Stimulated activated CD4-positive, alpha-beta T cell treated with anti-CD3 and anti-CD28 coated beads, TNF-alpha, amount 100 ng/mL, for 24 hours (primary cell): ENCODE measurements at regions not wholly inside any gene's neighbourhood (a gene's known extent, or its start where the extent isn't known, plus 50 kb on each side); places are given as distances from the start of the nearest gene placed in this dataset.

ENCODE experiments used
- DNase-seq, 3 experiments: peaks; one replicate each; pipeline ENCODE4 v3.0.0-alpha.2; 2020; ENCODE audit warnings: low read depth in 3 of 3

- no peak for DNase-seq
Observed at GRCh38 chr5:74156728-74157383, 483.7 kb downstream of the ENC1 start.

- DNase-seq = no peak
Observed at GRCh38 chr5:74155501-74155900, 485.0 kb downstream of the ENC1 start.

- no peak for DNase-seq
Observed at GRCh38 chr5:74154526-74154925, 486.0 kb downstream of the ENC1 start.

GRCh38 chr5:74153255-74153790 is 487.2 kb downstream of the ENC1 start:
- no peak for DNase-seq

GRCh38 chr5:74152625-74153254 is 487.8 kb downstream of the ENC1 start:
- no peak for DNase-seq

GRCh38 chr5:74152136-74152535 is 488.4 kb downstream of the ENC1 start:
- no peak for DNase-seq

- no peak for DNase-seq
Observed at GRCh38 chr5:74149395-74149794, 491.1 kb downstream of the ENC1 start.

- DNase-seq = no peak
Observed at GRCh38 chr5:74148321-74148720, 492.2 kb downstream of the ENC1 start.

- DNase-seq = no peak
Observed at GRCh38 chr5:74146796-74147195, 493.7 kb downstream of the ENC1 start.

- no peak for DNase-seq
Observed at GRCh38 chr5:74145951-74146350, 494.6 kb downstream of the ENC1 start.

GRCh38 chr5:74143721-74144330 is 496.7 kb downstream of the ENC1 start:
- no peak for DNase-seq

- no peak for DNase-seq
Observed at GRCh38 chr5:74143151-74143550, 497.4 kb downstream of the ENC1 start.

- DNase-seq = no peak
Observed at GRCh38 chr5:74141053-74141452, 499.5 kb downstream of the ENC1 start.

GRCh38 chr5:74140409-74140808 is 500.1 kb downstream of the ENC1 start:
- DNase-seq = no peak

GRCh38 chr5:74139589-74139988 is 500.9 kb downstream of the ENC1 start:
- no peak for DNase-seq

GRCh38 chr5:74138721-74139120 is 501.8 kb downstream of the ENC1 start:
- DNase-seq = no peak

GRCh38 chr5:74136276-74136825 is 504.2 kb downstream of the ENC1 start:
- DNase-seq = no peak

- no peak for DNase-seq
Observed at GRCh38 chr5:74135033-74135432, 505.5 kb downstream of the ENC1 start.

GRCh38 chr5:74132485-74132884 is 506.5 kb downstream of the ARHGEF28 start:
- DNase-seq = no peak

- no peak for DNase-seq
Observed at GRCh38 chr5:74131250-74131649, 505.3 kb downstream of the ARHGEF28 start.

- DNase-seq = no peak
Observed at GRCh38 chr5:74130155-74130897, 504.3 kb downstream of the ARHGEF28 start.
